ENCODE measurements at regions not wholly inside any gene's neighbourhood (a gene's known extent, or its start where the extent isn't known, plus 50 kb on each side); places are given as distances from the start of the nearest gene placed in this dataset.
A peak's percentile ranks its signal among the peaks of the same experiment; 100 is the strongest.

DNA sequence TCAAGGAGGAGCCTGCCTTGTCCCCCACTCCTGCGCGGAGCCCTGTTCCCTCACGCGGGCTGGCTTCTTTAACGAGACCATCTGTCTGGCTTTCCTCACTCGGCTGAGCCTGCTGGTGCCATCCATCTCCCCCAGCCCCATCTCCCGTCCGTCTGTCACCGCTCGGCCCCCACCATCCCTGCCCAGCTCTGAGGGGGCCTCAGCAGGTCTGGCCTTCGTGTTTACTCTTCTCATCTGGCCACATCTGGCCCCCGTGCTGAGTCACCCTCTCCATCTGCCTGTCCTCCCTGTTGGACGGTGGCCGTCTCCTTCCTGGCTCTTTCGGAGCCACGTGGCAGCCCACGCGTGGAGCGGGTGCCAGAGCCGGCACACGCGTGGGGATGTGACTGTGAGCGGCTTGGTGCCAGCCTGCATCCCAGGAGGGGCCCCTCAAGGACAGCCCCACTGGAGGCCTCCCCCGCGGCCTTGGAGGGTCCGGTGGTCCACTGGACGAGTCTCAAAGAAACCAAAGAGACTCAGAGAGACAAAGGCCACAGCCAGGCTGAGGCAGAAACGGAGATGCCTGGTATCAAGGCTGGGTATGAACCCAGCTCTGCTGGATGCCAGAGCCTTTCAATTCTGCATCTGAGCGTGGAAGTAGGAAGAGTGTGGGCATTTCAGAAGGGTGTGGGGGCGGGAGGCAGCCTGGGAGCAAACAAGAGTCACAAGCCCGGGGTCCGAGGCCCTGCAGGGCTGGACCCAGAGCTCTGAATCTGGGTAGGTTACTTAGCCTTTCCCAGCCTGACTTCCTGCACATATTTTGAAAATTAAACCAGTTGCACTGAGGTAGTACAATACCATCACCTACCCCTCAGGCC is 76.7 kb upstream of the UNC5A start:
- DNase-seq = no peak

DNA sequence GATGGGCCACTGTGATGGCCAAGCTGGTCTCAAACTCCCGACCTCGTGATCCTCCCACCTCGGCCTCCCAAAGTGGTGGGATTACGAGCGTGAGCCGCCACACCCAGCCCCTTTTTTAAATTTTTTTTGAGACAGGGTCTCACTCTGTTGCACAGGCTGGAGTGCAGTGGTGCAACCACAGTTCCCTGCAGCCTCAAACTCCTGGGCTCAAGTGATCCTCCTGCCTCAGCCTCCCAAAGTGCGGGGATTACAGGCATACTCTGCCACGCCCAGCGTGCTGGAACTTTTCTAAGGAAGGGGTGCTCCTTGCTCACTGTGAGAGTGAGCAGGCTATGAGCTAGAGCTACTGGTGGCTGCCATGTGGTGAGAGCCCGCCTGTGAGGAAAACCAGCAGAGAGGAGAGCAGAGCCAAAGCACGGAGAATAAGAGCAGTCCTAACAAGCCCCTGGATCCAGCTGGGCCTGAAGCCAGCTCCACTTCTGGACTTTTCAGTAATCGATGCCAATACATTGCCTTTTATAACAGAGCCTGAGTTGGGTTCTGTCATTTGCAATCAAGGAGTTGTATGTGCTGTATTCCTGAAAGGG is 75.5 kb upstream of the UNC5A start:
- no peak for DNase-seq

DNA sequence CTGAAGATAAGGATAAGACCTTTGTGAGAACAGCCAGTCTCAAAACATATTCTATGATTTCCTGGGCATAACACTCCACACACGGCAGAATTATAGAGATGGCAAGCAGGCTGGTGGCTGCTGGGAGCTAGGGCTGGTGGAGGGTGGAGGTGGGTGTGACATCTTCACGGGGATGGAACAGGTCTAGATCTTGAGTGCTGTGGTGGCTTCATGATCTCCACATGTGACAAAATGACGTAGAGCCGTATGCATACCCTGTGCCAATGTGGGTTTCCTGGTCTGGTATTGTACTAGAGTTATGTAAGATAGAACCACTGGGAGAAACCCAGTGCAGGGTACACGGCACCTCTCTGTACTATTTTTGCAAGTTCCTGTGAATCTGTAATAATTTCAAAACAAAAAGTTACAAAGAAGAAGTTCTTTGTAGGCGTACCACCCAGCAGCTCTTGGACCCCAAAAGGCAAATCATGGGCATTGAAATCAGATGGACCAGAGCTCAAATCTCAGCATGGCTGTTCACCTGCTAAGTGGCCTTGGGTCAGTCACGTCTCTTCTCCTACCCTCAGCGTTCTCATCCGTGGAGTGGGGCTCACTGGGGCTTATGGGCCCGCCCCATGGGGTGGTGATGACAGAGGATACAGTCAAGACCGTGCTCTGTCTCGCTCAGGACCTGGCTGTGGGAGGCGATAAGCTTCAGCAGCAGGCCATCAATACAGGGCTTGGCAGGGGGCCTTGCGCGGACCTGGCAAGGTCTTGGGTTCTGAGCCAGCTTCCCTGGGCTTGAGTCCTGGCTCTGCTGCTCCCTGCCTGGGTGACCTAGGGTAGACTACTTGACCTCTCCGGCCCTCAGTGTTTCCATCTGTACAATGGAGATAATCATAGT is 74.7 kb upstream of the UNC5A start:
- no peak for DNase-seq

DNA sequence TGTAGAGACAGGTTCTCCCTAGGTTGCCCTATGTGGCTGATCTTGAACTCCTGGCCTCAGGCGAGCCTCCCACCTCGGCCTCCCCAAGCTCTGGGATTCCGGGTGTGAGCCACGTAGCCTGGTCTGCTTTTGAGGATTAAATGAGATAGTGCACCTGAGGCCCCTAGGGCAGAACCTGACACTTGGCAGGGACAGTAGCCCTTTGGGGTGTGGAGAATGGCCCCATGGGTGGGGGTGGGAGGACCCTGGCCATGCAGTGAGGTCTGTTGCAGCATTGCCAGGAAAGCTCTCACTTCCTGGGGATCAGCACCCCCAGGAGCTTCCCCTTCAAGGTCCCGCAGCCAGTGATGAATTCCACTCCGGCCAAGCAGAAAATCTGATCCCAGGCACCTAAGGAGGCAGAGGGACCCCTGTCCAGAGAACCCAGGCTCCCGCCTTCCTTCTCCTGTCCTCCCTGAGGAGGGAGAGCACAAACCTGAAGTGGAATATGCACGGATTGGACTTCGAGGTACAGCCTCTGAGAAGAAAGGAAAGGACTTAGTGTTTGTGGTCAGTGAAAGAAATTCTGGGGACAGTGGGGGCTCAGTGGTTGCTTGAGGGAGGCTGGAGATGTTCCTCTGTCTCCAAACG is 73.9 kb upstream of the UNC5A start:
- DNase-seq = peak in 1 of 14 donors; percentile 56

DNA sequence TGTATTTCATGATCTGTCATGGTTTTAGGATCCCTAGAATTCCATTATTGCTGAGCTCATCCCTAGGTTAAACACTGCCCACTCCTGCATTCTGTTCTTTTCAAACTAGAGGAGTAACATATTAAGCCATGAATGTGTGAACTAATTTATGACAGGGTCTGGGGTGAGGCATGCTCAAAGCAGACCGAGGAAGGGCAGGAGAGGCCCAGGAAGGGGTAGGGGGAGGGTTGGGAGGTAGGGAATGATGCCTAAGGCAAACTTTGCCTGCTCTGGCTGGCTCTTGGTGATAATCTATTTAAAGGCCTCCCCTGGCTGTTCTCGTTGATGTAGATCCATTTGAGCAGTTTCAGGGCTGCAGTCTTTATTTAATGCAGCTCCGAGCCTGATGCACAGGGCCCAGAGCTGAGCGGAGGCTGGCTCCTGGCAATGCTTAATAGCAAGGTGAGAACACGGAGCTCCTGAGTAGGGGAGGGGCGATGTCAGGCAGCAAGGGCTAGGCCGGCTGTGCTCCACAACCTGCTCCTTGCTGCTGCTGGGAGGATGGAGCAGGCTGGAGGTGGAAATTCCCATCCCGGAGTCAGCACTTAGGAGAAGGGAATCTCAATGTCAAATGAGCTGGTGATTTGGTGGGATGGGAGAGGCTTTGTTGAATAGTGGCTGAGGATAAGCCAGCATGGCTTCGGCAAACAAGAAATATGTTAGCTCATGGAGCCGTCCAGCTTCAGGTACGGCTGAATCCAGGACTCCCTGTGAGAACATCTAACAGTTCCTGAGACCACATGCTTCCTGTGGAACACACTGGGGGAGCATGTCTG is 73.2 kb upstream of the UNC5A start:
- DNase-seq = peak in 1 of 14 donors; percentile 75

DNA sequence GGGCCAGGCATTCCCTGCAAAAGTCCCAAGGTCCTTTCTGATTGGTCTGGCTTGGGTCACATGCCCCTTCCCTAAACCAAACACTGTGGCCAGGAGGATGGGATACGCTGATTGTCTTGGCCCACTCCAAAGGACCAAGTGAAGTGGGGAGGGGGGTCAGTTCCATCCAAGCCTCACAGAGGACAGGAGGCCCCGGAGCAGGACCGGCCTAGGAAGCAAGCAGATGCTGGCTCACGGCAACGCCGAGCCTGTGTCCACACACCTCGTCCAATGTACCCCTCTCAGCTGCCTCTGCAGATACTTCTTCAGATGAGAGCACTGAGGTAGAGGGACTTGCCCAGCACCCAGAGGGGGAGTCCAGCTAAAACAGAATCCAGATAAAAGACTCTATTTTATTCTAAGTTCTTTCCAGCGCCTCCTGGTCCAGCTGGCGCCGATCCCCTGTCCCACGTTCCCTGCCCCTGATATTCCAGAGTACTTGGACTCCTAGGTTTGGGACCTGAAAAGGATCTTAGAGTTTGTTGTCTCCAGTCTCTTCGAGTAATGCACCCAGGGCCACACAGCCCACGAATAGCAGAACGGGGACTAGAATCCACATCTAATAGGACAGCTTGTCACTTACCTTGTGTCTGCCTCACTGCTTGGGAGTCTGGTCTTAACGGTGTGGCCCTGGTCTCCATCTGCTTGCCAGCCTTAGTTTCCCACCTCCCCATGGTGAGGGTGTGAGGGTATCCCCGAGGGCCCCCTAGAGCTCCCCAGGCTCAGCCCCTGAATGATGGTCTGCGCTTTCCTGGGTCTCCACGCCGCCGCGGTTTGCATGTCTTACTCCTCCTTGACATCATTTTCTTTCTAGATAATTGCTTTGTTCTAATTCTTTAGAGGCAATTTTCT is 72.4 kb upstream of the UNC5A start:
- DNase-seq = no peak

DNA sequence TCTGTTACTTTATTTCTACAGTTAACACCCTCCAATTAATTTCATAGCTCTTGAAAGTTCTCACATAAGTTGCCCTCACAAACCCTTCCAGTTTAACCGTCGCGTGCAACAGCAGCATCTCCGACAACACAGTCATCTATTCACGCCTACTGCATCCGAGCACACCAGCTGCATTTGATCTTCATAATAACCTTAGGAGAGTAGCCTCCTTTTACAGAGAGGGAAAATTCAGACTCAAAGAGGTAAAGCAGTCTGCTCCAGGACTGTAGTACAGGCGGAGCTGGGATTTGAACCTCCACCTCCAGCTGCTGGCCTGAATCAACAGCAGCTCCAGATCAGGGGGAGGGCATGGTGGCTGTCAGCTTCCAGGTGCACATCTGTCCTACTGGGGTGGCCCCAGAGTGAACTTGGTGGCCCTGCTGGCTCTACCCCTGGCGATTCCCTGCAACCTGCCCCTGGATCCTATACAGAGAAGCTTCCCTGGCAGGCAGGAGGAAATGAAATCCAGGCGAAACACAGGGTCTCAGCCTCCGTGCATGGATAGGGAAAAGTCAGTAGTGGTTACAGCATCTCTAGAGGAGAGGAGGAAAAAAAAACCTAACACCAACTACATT is 71.6 kb upstream of the UNC5A start:
- DNase-seq = no peak

DNA sequence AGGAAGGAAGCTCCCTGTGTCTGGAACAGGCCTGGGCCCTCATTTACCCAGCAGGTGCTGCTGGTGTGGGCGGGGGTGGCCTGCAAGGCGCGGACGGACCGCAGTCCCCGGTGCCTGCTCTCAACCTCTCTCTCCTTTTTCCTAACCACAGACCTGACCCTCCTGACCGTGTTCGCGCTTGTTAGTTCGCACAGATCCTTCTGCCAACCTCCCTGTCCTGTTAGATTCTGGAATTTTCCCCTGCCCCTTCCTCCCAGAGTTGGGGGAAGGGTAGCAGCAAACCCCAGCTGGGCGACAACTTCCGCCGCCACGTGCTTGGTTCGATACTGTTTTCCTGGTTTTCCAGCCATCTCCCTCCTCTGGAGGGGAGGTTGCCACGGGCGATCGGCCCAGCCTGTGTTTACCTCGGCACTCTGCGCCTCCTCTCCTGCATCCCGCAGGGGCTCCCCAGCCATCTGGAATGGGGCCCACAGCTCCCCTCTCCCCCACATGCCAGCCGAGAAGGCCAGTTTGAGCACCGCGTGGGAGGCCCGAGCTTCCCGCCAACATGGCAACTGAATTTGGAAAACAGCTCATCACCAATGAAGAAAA is 70.8 kb upstream of the UNC5A start:
- DNase-seq = peak in 1 of 14 donors; percentile 90

DNA sequence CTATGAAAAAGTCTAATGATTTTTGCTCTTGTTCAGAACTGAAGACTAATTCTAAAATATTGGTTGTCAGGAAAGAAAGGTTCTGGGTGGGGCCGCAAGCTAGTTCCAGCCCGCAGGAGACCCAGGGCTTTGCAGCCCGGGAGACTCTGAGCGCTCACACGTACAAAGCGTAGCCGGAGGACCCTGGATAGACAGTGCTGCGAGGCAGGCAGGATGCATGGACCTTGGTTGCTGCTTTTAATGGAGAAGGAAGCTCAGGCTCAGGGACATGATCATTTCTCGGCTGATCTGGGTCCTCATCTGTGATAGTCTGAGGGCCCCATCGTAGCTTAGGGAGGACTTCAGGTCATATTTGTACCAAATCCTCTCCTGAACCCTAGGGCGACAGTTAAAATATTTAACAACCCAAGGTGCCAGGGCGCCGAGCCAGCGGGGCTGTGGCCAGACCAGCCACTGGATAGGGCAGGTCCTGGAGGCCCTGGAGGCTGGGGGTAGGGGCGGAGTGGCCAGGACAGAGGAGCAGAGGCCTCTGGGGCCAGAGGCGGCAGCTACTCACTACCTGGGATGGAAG is 70.1 kb upstream of the UNC5A start:
- no peak for DNase-seq

DNA sequence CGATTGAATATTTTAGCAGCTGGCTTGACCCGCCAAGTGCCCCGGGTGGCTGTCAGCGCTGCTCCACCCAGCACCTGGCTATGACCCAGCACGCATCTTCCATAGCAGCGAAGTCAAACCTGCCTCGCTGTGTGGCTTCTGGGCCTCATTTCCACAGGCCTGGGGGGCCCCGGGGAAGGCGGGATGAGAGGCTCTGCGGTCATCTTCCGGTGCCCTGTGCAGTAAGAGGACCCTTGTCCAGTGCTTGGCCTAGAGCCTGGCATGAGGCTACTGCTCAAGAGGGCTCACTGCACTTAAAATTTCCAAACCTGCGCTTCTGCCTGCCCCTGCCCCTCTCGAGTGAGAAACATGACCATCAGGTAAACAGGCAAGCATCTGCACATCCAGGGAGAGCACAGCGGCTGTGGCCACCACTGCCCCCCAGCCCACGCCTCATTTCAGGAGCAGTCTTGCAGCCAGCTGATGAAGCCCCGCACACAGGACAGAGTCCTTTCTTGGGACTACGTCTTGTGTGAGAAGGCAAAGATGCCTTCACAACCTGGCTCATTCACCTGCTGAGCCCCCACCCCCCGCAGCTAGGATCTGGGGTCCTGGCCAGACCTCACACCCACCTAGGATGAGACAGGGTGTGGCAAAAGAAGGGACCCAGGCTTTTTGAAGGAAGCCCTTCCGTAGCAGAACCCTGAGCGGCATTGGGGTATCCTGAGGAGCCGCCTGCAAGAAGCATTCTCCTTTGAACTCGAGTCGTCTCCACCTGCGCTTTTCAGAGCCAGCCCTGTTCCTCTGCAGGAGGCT is 69.5 kb upstream of the UNC5A start:
- peak in 1 of 14 donors; percentile 49 for DNase-seq

DNA sequence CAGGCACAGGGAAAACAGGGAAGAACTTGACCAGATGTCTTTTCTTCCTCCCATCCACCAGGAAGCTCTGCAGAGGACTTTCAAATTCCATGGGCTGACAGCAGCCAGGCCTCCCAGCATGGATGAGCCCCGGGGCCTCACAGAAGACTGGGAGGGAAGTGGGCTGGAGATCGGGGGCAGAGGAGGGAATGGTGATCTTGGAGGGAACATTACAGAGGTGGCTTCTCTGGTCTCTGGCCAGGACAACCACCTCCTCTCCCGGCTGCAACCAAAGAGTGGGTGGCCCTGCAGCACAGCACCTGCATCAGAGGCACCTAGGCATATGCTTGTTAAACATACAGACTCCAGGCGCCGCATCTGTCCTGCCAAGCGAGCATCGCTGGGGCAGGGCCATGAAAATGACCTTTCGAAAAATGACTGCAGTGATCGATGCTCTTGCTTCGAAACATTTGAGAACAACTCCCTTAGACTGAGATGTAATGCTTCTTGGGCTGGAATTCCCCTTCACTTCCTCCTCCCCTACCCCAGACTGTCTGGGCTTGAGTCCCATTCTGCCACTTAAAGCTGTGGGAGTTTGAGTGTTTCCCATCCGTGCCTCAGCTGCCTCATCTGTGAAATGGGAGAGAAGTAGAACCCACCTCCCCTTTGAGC is 68.7 kb upstream of the UNC5A start:
- no peak for DNase-seq

DNA sequence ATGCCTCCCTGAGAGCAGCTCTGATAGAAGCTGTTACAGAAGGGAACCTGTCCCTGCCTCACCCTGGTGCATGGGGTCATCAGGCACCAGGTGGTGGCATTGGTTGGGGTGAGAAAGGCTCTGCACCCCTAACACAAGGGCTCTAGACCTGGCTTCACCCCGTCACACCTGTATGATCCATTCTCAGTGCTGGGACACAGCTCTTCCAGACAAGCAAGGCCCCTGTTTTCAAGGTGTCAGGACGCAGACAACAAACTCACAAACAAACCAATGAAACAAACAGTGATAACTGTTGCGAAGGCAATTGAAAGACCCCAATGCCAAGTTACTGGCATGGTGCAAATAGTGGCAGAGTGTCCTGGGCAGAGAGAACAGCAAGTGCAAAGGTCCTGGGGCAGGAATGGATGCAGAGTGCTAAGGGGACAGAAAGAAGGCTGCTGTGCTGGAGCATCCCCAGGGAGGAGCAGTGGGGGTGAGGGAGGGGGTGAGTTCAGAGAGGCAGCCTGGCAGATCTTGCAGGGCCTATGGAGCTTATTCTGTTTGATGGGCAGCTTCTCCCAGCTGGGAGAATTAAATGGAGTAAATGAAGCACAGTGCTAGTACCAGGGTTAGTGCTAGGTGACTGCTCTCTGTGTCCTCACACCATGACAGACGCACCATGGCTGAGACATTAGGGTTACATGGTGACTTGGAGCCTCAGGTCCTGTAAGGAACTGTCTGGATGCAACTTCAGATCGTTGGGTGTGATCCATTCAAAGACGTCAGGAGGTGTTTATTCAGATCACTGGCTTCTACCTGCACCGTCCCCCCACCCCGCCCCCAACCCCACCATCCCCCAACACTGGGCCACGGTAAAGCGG is 67.9 kb upstream of the UNC5A start:
- peak in 1 of 14 donors; percentile 56 for DNase-seq

DNA sequence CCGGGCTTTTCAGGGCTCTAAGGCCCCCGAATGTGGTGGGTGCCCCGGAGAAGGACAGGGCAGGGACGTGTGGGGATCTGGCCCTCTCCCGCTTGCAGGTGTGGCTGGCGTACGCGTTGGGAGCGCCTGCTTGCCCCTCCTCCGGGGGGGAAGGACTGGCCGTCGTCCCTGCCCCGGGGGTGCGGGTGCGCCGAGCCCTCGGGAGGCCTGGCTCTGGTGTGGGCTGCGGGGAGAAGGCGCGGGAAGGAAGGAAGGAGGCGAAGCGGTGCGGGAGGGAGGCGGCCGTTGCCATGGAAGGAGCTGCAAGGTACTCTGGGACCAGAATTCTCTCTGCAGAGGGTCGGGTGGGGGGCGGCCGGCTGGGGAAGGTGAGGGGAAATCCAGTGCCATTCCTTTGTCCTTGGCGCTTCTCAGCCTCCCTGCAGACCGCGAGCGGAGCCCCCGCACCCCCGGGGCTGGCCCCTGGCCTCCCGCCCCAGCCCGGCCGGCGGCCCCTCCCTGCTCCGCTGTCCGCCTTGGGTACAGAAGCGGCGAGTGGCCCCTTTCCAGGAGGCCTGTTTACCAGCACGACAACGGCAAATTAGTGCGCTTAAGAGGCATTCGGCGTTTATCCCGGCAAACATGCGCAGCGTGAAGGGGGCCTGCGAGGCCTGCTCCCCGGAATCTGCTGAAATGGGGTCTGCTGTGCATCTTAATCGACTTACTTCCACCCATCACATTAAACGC is 67.1 kb upstream of the UNC5A start:
- peak in 1 of 14 donors; percentile 74 for DNase-seq

DNA sequence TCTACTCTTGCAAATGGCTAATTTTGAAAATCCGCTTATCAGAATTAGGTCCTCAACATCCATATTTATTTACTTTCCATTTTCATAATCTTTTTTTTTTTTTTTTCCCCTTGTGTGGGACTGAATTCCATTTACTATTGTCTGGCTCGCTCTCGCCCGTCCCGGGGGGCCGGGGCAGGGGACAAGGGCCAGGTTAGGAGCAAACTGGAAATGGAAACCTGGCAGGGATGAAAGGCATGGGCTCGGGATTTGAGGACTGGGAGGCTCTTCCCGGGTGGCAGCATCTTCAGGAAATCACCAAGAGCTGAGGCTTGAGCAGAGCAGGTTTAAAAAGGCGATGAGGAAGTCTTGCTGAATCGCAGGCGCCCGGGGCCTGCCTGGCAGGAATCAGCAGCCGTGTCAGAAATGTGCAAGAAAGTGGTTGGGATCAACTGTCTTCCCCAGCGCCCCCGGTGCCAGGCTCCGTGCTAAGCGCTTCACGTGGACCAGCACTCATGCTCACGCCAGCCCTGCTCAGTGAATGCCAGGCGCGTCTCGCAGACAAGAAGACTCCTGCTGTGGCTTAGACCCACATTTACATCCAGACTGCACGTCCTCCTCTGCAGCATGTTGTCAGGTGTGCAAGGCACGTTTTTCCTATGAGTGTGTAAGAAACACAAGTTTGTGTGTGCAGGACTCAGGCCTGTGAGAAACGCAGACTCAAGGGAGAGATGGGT is 66.3 kb upstream of the UNC5A start:
- peak in 1 of 14 donors; percentile 71 for DNase-seq

DNA sequence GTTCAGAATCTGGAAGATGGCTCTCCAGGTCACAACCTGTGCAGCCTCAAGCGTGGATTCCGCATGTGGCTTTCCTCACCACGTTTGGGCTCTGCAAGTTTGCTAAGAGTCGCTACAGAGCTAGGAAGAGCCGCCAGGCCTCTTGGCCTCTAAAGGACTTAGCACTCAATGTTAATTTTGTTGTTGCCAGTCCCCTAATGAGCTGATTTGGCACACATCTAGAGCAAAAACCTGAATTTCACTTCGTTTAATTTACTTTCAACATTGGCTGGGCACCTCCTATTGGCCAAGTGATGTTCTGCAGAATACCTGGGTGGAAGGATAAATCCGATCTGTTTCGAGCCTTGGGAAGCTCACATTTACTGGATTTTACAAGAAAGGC is 65.8 kb upstream of the UNC5A start:
- DNase-seq = peak in 1 of 14 donors; percentile 74

DNA sequence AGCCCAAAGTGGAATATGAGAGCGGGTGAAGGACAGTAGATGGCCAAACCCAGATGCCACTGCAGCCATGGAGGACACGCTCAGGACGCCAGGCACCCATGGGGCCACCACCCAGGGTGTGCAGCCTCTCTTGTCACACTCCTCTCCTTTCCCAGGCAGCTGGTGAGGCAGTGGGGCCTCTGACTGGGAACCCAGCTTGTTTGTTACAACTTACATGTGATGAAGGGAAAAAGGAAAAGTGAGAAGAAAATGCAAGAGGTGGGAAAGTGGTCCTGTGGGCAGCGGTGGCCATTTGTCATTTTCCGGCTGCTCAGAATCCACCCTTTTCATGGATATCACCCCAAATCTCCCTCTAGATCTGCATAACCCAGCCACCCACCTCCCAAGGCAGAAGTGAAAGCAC is 62.7 kb upstream of the UNC5A start:
- no peak for DNase-seq

All from C1 segment of cervical spinal cord (tissue), 14 donors.